NT2/D1 (cell line): ENCODE measurements at regions not wholly inside any gene's neighbourhood (a gene's known extent, or its start where the extent isn't known, plus 50 kb on each side); places are given as distances from the start of the nearest gene placed in this dataset.
"Not testable (repeated sequence)": the region's sequence is repeated elsewhere in the genome, so short reads cannot be mapped to it uniquely, and the experiment has no call there.

Experiments
- YY1 ChIP-seq: IDR thresholded peaks from 2 replicates; pipeline ENCODE4 v1.6.1; 2011; ENCODE audit not compliant: insufficient read length, insufficient read depth
- ZNF274 ChIP-seq: IDR thresholded peaks from 2 replicates; pipeline ENCODE4 v1.6.1; 2011; ENCODE audit warnings: mild to moderate bottlenecking, low read depth, low read length

GRCh38 chr4:49286926-49287745, 301.1 kb downstream of the CWH43 start:
- TF ChIP-seq YY1, ZNF274: not testable (repeated sequence)
